Keratinocyte (primary cell): ENCODE measurements at regions not wholly inside any gene's neighbourhood (a gene's known extent, or its start where the extent isn't known, plus 50 kb on each side); places are given as distances from the start of the nearest gene placed in this dataset.

Experiments
- DNase-seq: peaks from one replicate; pipeline ENCODE4 v3.0.0-alpha.2; 2011; ENCODE audit warnings: low read depth, missing footprints, low spot score
- FAIRE-seq: peaks from 2 replicates; lab custom pipeline; 2011; peaks lifted over from hg19 to GRCh38; lab: Jason Lieb, UNC
- H2AFZ ChIP-seq: 2 replicates; pipeline ENCODE4 v1.6.0; 2012; ENCODE audit warnings: low read length, control low read depth, inconsistent platforms; ENCODE audit not compliant: control insufficient read depth
- H3K27ac ChIP-seq: 2 replicates; pipeline ENCODE4 v1.5.1; 2011; ENCODE audit warnings: low read length; ENCODE audit not compliant: control insufficient read depth, insufficient read depth
- H3K27me3 ChIP-seq: 3 replicates; pipeline ENCODE4 v1.6.0; 2011; ENCODE audit warnings: low read length; ENCODE audit not compliant: control insufficient read depth, insufficient read depth; ENCODE audit errors: extremely low read depth
- H3K36me3 ChIP-seq, 2 experiments: 2 replicates in 1 of 2; 3 replicates in 1 of 2; pipeline ENCODE4 v1.5.1; 2011; ENCODE audit warnings: low read length in 2 of 2, mild to moderate bottlenecking in 1 of 2; ENCODE audit not compliant: control insufficient read depth in 2 of 2, insufficient read depth in 2 of 2; ENCODE audit errors: extremely low read depth in 1 of 2
- H3K4me1 ChIP-seq: 3 replicates; pipeline ENCODE4 v1.5.1; 2011; ENCODE audit warnings: low read length; ENCODE audit not compliant: control insufficient read depth, insufficient read depth; ENCODE audit errors: extremely low read depth
- H3K4me2 ChIP-seq: 3 replicates; pipeline ENCODE4 v1.6.0; 2011; ENCODE audit warnings: low read depth, low read length; ENCODE audit not compliant: control insufficient read depth, insufficient read depth; ENCODE audit errors: extremely low read depth
- H3K4me3 ChIP-seq, 3 experiments: fragments of 200-600 bp in 1 of 3; sonication (generic) in 1 of 3; 2 replicates in 2 of 3; 3 replicates in 1 of 3; pipeline ENCODE4 v1.5.1; 2011 to 2016; ENCODE audit warnings: low read length in 3 of 3, mild to moderate bottlenecking in 3 of 3, control low read depth in 2 of 3, inconsistent platforms in 1 of 3, low read depth in 1 of 3, mixed read lengths in 1 of 3, mixed run types in 1 of 3, moderate library complexity in 1 of 3; ENCODE audit not compliant: control insufficient read depth in 2 of 3, insufficient read depth in 2 of 3; ENCODE audit errors: extremely low read depth in 1 of 3
- H3K79me2 ChIP-seq: 2 replicates; pipeline ENCODE4 v1.6.0; 2012; ENCODE audit warnings: low read length; ENCODE audit not compliant: control insufficient read depth, insufficient read depth
- H3K9ac ChIP-seq: 3 replicates; pipeline ENCODE4 v1.6.0; 2011; ENCODE audit warnings: low read length; ENCODE audit not compliant: control insufficient read depth, insufficient read depth; ENCODE audit errors: extremely low read depth
- H3K9me1 ChIP-seq: 3 replicates; pipeline ENCODE4 v1.6.0; 2011; ENCODE audit warnings: low read length; ENCODE audit not compliant: control insufficient read depth, insufficient read depth; ENCODE audit errors: extremely low read depth
- H3K9me3 ChIP-seq: 2 replicates; pipeline ENCODE4 v1.5.1; 2012; ENCODE audit warnings: low read depth, low read length; ENCODE audit not compliant: control insufficient read depth
- H4K20me1 ChIP-seq: 3 replicates; pipeline ENCODE4 v1.6.0; 2011; ENCODE audit warnings: low read length; ENCODE audit not compliant: control insufficient read depth, insufficient read depth; ENCODE audit errors: extremely low read depth
- CTCF ChIP-seq, 3 experiments: IDR thresholded peaks in 1 of 3; conservative IDR thresholded peaks in 1 of 3; optimal IDR thresholded peaks in 1 of 3; 2 replicates in 2 of 3; 3 replicates in 1 of 3; pipeline versions ENCODE3 to v1.5.1; 2011; ENCODE audit warnings: low read length in 3 of 3, mild to moderate bottlenecking in 3 of 3, moderate library complexity in 2 of 3, control low read depth in 1 of 3, inconsistent platforms in 1 of 3; ENCODE audit not compliant: insufficient read depth in 2 of 3; ENCODE audit errors: extremely low read depth in 1 of 3
- EZH2 ChIP-seq: IDR thresholded peaks from one replicate; pipeline ENCODE4 v1.6.1; 2012; ENCODE audit warnings: inconsistent platforms, mild to moderate bottlenecking, low read length, moderate library complexity
- dilution Hi-C: fragments of 300-500 bp; cut with MboI; formaldehyde crosslinking; loops from one replicate; pipeline ENCODE4 v1.7.0; 2020; ENCODE audit warnings: low sequenced_read_pairs; ENCODE audit not compliant: extremely low pct_ligation_motif_present

GRCh38 chr11:119586181-119586580 lies 142.8 kb downstream of the NECTIN1 start:
- H3K27ac ChIP-seq: no peak overlapping the region

GRCh38 chr11:119585043-119585781 lies 143.8 kb downstream of the NECTIN1 start:
- H3K9me3 ChIP-seq: peaks cover 2% of the 10 kb centered on the region
- peaks cover 5% of the 10 kb centered on the region for H3K27me3 ChIP-seq
- H3K27ac ChIP-seq: peak overlapping the region; percentile 20
- peak overlapping the region; percentile 13 to 68 (median 55) for H3K4me3 ChIP-seq
- no peaks in the 10 kb centered on the region for H3K79me2 ChIP-seq
- dilution Hi-C loops: no loop called here
- H4K20me1 ChIP-seq: no peaks in the 10 kb centered on the region
- no peak for DNase-seq
- H2AFZ ChIP-seq: peak overlapping the region; percentile 80
- TF ChIP-seq CTCF (optimal IDR thresholded peaks at IDR 0.05 in 1 of 3, IDR thresholded peaks at IDR 0.05 in 1 of 3, conservative IDR thresholded peaks at IDR 0.05 in 1 of 3; ENCODE audit: extremely low read depth in 1 of 3, insufficient read depth in 2 of 3, low read length in 3 of 3) (no peak), EZH2 (no peak)
- peaks cover 22% of the 10 kb centered on the region for H3K4me1 ChIP-seq
- peak overlapping the region; percentile 70 for H3K9ac ChIP-seq
- no peaks in the 10 kb centered on the region for H3K9me1 ChIP-seq
- no peaks in the 10 kb centered on the region for H3K36me3 ChIP-seq
- H3K4me2 ChIP-seq: peak overlapping the region; percentile 92
- FAIRE-seq: no peak

More at GRCh38 chr11:119586181-119586580, 142.8 kb downstream of the NECTIN1 start:
- Histone ChIP-seq H3K4me3 (no peak overlapping the region), H3K79me2 (no peaks in the 10 kb centered on the region), H2AFZ (no peak overlapping the region), H3K4me1 (peaks cover 32% of the 10 kb centered on the region), H3K9me1 (no peaks in the 10 kb centered on the region), H3K36me3 (no peaks in the 10 kb centered on the region), H3K9ac (no peak overlapping the region), H4K20me1 (no peaks in the 10 kb centered on the region), H3K27me3 (peaks cover 5% of the 10 kb centered on the region), H3K9me3 (no peaks in the 10 kb centered on the region), H3K4me2 (no peak overlapping the region)
- no peak for FAIRE-seq
- DNase-seq: no peak
- TF ChIP-seq EZH2 (no peak), CTCF (optimal IDR thresholded peaks at IDR 0.05 in 1 of 3, IDR thresholded peaks at IDR 0.05 in 1 of 3, conservative IDR thresholded peaks at IDR 0.05 in 1 of 3; ENCODE audit: extremely low read depth in 1 of 3, insufficient read depth in 2 of 3, low read length in 3 of 3) (no peak)
- dilution Hi-C loops: no loop called here
